Activated T-cell treated with anti-CD3 and anti-CD28 coated beads, Interleukin-2, amount 50 U/mL, for 48 hours (primary cell): ENCODE measurements at regions not wholly inside any gene's neighbourhood (a gene's known extent, or its start where the extent isn't known, plus 50 kb on each side); places are given as distances from the start of the nearest gene placed in this dataset.

ENCODE experiments used
- DNase-seq, 2 experiments: peaks; one replicate each; pipeline ENCODE4 v3.0.0-alpha.2; 2020

GRCh38 chr20:61139031-61139430 is 113.0 kb upstream of the CDH4 start:
- no peak for DNase-seq

GRCh38 chr20:61140576-61140975 is 111.5 kb upstream of the CDH4 start:
- DNase-seq, result no peak

- DNase-seq, result no peak
Observed at GRCh38 chr20:61146023-61146422, 106.0 kb upstream of the CDH4 start.

- DNase-seq, result no peak
Observed at GRCh38 chr20:61149636-61150035, 102.4 kb upstream of the CDH4 start.

GRCh38 chr20:61157301-61157700 is 94.8 kb upstream of the CDH4 start:
- DNase-seq, result no peak

GRCh38 chr20:61159957-61160686 is 91.9 kb upstream of the CDH4 start:
- DNase-seq, result no peak

GRCh38 chr20:61161726-61162390 is 90.2 kb upstream of the CDH4 start:
- no peak for DNase-seq

- DNase-seq, result no peak
Observed at GRCh38 chr20:61162451-61162850, 89.6 kb upstream of the CDH4 start.

DNA sequence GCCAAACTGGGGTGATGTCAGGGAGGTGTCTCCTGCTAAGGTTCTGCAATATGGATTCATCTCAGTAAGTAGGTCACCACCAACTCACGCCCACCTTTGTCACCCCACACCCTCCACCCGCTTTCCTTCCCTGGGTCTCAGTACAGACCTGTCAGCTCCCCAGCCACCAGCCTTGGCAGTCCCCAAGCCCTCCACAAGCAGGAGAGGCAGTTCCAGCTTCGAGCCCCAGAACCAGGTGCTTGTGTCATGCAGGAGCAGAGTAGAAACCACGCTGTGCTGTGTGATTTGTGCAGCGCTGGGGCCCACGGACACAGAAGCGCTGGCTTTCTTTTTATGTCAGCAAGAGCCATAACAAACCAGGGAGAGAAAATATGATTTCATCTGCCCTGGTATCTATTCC is 89.0 kb upstream of the CDH4 start:
- no peak for DNase-seq

DNA sequence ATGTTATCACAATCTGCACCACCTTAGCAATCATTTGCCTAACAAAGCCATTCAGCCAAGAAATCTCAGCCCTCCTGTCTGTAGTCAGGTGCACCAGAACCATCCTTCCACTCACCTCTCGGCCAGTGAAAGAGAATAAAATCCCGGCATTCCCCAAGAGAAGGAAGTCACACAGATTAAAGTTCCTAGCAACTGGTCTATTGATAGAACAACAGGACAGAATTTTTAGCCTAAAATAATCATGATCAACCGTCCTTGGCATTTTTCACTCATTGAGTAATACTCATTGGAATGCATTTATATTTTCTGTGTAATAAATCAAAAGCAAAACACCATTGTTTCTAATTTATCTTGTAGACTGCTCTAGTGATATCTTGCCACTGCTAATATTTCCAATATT is 85.7 kb upstream of the CDH4 start:
- DNase-seq, result no peak

DNA sequence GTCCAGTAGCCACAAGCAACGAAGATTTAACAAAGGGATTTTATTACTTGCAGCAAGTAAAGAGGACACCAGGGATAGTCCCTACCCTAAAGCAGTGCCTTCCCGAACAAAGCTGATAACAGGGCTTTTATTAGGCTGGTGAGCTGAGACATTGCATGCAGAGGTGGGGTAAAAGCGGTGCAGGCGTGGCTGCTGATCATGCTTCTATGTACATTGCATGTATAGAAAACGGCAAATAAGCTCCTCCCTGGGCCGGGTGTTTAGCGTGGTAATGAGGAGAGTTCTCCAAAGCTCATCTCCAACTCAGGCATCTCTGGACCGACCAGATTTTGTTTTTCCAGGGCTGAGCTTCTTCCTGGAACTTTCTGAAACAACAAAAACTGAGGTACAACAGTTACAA is 83.5 kb upstream of the CDH4 start:
- DNase-seq, result no peak

DNA sequence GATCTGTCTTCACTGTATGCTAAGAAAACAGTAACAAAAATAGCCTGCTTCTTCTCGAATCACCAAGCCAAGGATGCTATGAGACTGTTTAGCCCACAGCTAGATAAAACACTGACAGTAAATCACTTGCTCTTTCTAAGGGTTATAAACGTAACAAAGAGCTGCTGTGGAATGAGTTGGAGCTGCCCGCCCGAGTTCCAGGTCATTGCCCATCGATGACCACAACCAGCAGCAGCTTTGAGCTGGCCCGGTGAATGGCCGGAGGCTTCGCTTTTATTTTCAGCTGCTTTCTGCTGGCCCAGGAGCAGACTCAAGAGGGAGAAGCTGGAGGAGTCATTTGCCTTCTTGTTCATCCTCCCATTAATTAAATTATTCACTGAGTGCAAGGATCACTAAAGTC is 82.2 kb upstream of the CDH4 start:
- DNase-seq, result no peak

DNA sequence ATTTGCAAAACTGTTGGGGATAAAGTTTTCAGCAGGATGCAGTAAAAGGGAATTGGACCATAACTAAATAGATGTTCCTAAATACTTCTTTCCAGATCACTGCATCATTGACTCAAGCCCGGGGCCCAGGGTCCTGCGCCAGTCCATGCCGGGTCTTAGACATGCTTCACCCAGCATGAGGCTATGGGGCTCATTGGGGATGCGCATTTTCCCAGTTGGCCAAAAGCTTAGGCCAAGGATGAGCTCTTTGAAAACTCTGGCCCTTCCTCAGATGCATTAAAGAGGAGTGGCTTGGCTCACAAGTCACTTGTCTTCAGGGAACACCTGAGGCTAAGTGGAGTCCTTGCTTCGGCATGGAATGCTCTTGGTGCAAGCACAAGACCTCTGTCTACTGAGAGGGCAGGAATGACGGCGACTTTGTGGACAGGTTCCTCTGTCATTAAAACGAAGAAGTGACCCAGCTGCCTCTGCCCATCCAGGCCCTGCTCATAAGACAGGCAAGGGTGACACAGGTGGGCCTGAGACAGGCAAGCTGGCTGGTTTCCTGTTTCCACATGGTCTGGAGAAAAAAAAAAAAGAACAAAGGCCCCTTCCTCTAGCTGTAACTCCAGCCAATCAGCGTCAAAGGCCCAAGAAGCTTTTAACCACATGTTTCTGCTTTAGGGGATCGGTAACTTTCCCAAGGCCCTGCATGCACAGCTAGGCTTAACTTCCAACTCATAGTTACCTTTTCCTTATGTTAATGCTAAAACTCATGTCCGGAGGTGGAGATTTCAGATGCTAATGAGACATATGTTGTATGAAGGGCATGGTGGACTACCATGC is 81.4 kb upstream of the CDH4 start:
- no peak for DNase-seq

- DNase-seq, result no peak
Observed at GRCh38 chr20:61173267-61173666, 78.8 kb upstream of the CDH4 start.

GRCh38 chr20:61173961-61174725 is 77.9 kb upstream of the CDH4 start:
- DNase-seq, result no peak

GRCh38 chr20:61176874-61177273 is 75.2 kb upstream of the CDH4 start:
- no peak for DNase-seq

DNA sequence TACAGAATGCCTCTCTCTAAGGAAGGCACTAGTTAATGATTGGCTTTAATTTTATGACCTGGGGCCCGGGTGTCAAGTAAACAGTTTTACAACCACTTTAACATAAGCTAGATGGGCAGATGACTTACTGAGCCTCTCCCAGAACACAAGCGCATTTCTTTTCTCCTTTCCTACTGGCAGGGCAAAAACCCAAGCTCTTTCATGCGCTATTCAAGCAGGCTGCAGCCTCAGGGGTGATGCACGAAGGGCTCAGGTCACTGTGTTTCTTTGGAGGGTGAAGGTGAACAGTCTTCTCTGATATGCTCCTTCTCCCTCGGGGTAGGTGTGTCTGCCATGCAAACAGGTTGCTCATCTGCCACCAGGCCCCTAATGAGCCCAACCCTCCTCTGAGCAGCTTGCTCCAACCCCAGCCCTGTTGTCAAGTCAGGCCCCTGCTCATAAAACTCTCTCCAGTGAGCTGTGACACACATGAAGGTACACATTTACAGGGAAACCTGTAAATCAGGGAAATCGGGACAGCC is 73.5 kb upstream of the CDH4 start:
- DNase-seq, result no peak

DNA sequence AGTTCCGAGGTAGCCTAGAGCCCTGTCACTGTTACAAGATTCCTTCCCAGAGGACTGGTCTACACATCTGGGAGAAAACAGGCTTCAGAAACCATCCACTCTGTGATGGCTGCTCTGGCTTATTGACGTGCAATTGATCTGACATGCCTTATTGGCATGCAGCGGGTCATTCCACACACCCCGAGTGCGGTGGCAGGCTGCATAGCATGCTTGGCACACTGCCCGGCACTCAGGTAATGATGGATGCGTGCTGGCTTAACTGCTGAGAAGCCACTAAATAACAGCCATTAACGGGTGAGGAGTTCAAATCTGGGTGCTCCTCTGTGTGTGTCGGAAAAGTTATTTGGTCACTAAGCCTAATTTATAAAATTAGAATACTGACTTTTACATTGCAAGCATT is 67.9 kb upstream of the CDH4 start:
- DNase-seq, result no peak

DNA sequence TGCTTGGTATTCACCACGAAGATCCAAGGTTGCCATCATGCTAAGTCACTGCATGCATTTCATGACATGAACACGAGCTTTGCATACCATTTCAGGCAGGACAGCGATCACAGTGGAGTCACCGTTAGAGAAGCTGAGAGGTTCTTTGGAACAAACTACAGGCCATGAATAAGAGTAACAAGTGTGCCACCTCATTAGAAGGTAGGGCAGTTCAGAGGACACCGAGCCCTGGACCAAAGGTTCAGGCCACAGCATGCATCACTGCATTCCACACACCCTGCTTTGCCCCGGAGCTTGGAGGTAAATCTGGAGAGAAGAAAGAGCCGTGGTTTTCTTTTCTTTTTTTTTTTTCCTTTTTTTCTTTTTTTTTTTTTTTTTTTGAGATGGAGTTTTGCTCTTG is 66.9 kb upstream of the CDH4 start:
- no peak for DNase-seq

GRCh38 chr20:61185841-61186601 is 66.0 kb upstream of the CDH4 start:
- no peak for DNase-seq

GRCh38 chr20:61186771-61187472 is 65.1 kb upstream of the CDH4 start:
- DNase-seq, result no peak
